Osteoblast (primary cell): ENCODE measurements at regions not wholly inside any gene's neighbourhood (a gene's known extent, or its start where the extent isn't known, plus 50 kb on each side); places are given as distances from the start of the nearest gene placed in this dataset.

ENCODE experiments used
- DNase-seq: peaks from one replicate; pipeline ENCODE4 v3.0.0; 2011; ENCODE audit warnings: low spot score, mixed read lengths; ENCODE audit not compliant: insufficient read length; ENCODE audit errors: missing footprints
- H2AFZ ChIP-seq: 2 replicates; pipeline ENCODE4 v1.6.0; 2011; ENCODE audit warnings: mild to moderate bottlenecking, low read length
- H3K27ac ChIP-seq: 2 replicates; pipeline ENCODE4 v1.5.1; 2011; ENCODE audit warnings: mild to moderate bottlenecking, low read depth, low read length, moderate library complexity
- H3K27me3 ChIP-seq: 2 replicates; pipeline ENCODE4 v1.6.0; 2012; ENCODE audit warnings: mild to moderate bottlenecking, control low read depth, inconsistent platforms, low read length, moderate library complexity; ENCODE audit not compliant: insufficient read depth
- H3K36me3 ChIP-seq: 2 replicates; pipeline ENCODE4 v1.5.1; 2011; ENCODE audit warnings: mild to moderate bottlenecking, low read length, control low read depth, moderate library complexity; ENCODE audit not compliant: insufficient read depth
- H3K4me1 ChIP-seq: 2 replicates; pipeline ENCODE4 v1.5.1; 2011; ENCODE audit warnings: mild to moderate bottlenecking, low read length, control low read depth, moderate library complexity; ENCODE audit not compliant: insufficient read depth
- H3K4me2 ChIP-seq: 2 replicates; pipeline ENCODE4 v1.6.0; 2011; ENCODE audit warnings: mild to moderate bottlenecking, low read length; ENCODE audit not compliant: insufficient read depth
- H3K4me3 ChIP-seq: fragments of 200-600 bp; sonication (generic); 3 replicates; pipeline ENCODE4 v1.5.1; 2012; ENCODE audit warnings: mild to moderate bottlenecking, low read length, inconsistent platforms; ENCODE audit not compliant: insufficient read depth
- H3K79me2 ChIP-seq: 2 replicates; pipeline ENCODE4 v1.6.0; 2012; ENCODE audit warnings: mild to moderate bottlenecking, low read length, control low read depth, inconsistent platforms; ENCODE audit not compliant: insufficient read depth
- H3K9me3 ChIP-seq: 2 replicates; pipeline ENCODE4 v1.5.1; 2011; ENCODE audit warnings: low read depth, low read length, control low read depth
- H4K20me1 ChIP-seq: 2 replicates; pipeline ENCODE4 v1.6.0; 2012; ENCODE audit warnings: mild to moderate bottlenecking, low read length, control low read depth; ENCODE audit not compliant: insufficient read depth
- CTCF ChIP-seq: IDR thresholded peaks from 2 replicates; pipeline ENCODE4 v1.5.1; 2011; ENCODE audit warnings: mild to moderate bottlenecking, low read depth, low read length, moderate library complexity; ENCODE audit errors: extremely low read depth

- Histone ChIP-seq H3K79me2 (no peaks in the 10 kb centered on the region), H3K36me3 (no peaks in the 10 kb centered on the region), H4K20me1 (no peaks in the 10 kb centered on the region), H2AFZ (peak overlapping the region; percentile 23), H3K4me2 (no peak overlapping the region), H3K9me3 (no peaks in the 10 kb centered on the region), H3K4me3 (no peak overlapping the region), H3K27ac (no peak overlapping the region), H3K27me3 (no peaks in the 10 kb centered on the region), H3K4me1 (peaks cover 14% of the 10 kb centered on the region)
- no peak for DNase-seq
- no peak for TF ChIP-seq CTCF
These were observed 198.9 kb upstream of the CBLB start for GRCh38 chr3:106067711-106068110.

- H3K4me1 ChIP-seq: peaks cover 14% of the 10 kb centered on the region
- no peaks in the 10 kb centered on the region for H4K20me1 ChIP-seq
- peak overlapping the region; percentile 49 for H3K27ac ChIP-seq
- H3K4me2 ChIP-seq: peak overlapping the region; percentile 72
- no peaks in the 10 kb centered on the region for H3K36me3 ChIP-seq
- peak overlapping the region; percentile 92 for H2AFZ ChIP-seq
- H3K27me3 ChIP-seq: no peaks in the 10 kb centered on the region
- H3K79me2 ChIP-seq: no peaks in the 10 kb centered on the region
- no peak for TF ChIP-seq CTCF
- H3K4me3 ChIP-seq: no peak overlapping the region
- H3K9me3 ChIP-seq: no peaks in the 10 kb centered on the region
- no peak for DNase-seq
These were observed 199.6 kb upstream of the CBLB start for GRCh38 chr3:106068381-106068780.

- peak overlapping the region; percentile 42 for H3K4me3 ChIP-seq
- peak overlapping the region; percentile 92 for H2AFZ ChIP-seq
- no peaks in the 10 kb centered on the region for H3K9me3 ChIP-seq
- H3K4me2 ChIP-seq: peak overlapping the region; percentile 72
- peaks cover 14% of the 10 kb centered on the region for H3K4me1 ChIP-seq
- peak overlapping the region; percentile 49 for H3K27ac ChIP-seq
- no peak for TF ChIP-seq CTCF
- H4K20me1 ChIP-seq: no peaks in the 10 kb centered on the region
- H3K27me3 ChIP-seq: no peaks in the 10 kb centered on the region
- H3K79me2 ChIP-seq: no peaks in the 10 kb centered on the region
- H3K36me3 ChIP-seq: no peaks in the 10 kb centered on the region
- peak; percentile 66 for DNase-seq
These were observed 200.0 kb upstream of the CBLB start for GRCh38 chr3:106068795-106069194.

- Histone ChIP-seq H3K4me2 (no peak overlapping the region), H3K4me1 (peaks cover 14% of the 10 kb centered on the region), H4K20me1 (no peaks in the 10 kb centered on the region), H3K9me3 (no peaks in the 10 kb centered on the region), H3K27me3 (no peaks in the 10 kb centered on the region), H3K4me3 (no peak overlapping the region), H3K36me3 (no peaks in the 10 kb centered on the region), H3K79me2 (no peaks in the 10 kb centered on the region), H3K27ac (no peak overlapping the region), H2AFZ (no peak overlapping the region)
- no peak for DNase-seq
- no peak for TF ChIP-seq CTCF
These were observed 201.4 kb upstream of the CBLB start for GRCh38 chr3:106070187-106070586.
